ENCODE measurements at regions not wholly inside any gene's neighbourhood (a gene's known extent, or its start where the extent isn't known, plus 50 kb on each side); places are given as distances from the start of the nearest gene placed in this dataset.

GRCh38 chr4:13984991-13985800 lies 357.7 kb upstream of the BOD1L1 start:
- CTCF ChIA-PET, result no interaction called here
- intact Hi-C loops (cut with micrococcal nuclease), result no loop called here
- Histone ChIP-seq H3K4me2 (ENCODE audit: low read length) (no peak overlapping the region), H3K9me3 (ENCODE audit: low read length) (no peaks in the 10 kb centered on the region), H4K20me1 (ENCODE audit: low read length) (no peaks in the 10 kb centered on the region), H3K4me3 (ENCODE audit: low read length) (no peak overlapping the region), H3K27ac (ENCODE audit: low read length) (no peak overlapping the region), H3F3A (ENCODE audit: low read length, unreplicated experiment) (no peaks in the 10 kb centered on the region), H2AFZ (ENCODE audit: low read length) (no peak overlapping the region), H3K79me2 (ENCODE audit: low read length) (no peaks in the 10 kb centered on the region), H3K9ac (ENCODE audit: low read length) (no peak overlapping the region), H3K9me2 (replicated peaks; ENCODE audit: low read length) (no peaks in the 10 kb centered on the region), H3K27me3 (ENCODE audit: low read length) (no peaks in the 10 kb centered on the region), H3K4me1 (ENCODE audit: insufficient read depth, low read length) (peaks cover 9% of the 10 kb centered on the region), H3K36me3 (ENCODE audit: low read depth, low read length) (no peaks in the 10 kb centered on the region)
- BruUV-seq (replicated peaks), result no TSS peak
- POLR2A ChIA-PET (ENCODE audit: unreplicated experiment), result no interaction called here
- no peak for DNase-seq
- no peak for TF ChIP-seq EZH2phosphoT487 (IDR thresholded peaks at IDR 0.05; ENCODE audit: borderline replicate concordance, low read length)
- TF ChIP-seq CTCF (conservative IDR thresholded peaks at IDR 0.05; ENCODE audit: low read depth, low read length), result no peak
- no peak for TF ChIP-seq EZH2 (IDR thresholded peaks at IDR 0.05; ENCODE audit: low read length, unreplicated experiment)
- no peak for ATAC-seq

DNA sequence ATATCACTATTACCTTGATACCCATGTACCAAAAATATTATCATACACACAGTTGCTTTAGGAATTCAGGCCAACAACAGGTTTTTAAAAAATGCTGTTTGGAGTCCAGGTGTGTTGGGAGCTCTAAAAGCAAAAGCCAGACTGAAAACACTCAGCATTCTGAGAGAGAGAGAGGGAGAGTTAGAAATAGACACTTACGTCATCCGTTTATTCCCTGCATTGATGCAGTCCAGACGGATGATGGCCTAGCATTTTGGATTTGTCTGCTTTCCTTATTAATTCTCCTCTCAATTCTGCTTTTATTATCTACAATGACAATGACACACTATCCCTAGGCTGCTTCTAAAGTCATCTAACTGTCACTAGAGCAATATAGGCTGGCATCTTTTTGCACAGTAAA lies 358.3 kb upstream of the BOD1L1 start:
- CTCF ChIA-PET, result no interaction called here
- Histone ChIP-seq H3K9me2 (replicated peaks; ENCODE audit: low read length) (no peaks in the 10 kb centered on the region), H3K27me3 (ENCODE audit: low read length) (no peaks in the 10 kb centered on the region), H3K9ac (ENCODE audit: low read length) (no peak overlapping the region), H3K9me3 (ENCODE audit: low read length) (no peaks in the 10 kb centered on the region), H2AFZ (ENCODE audit: low read length) (no peak overlapping the region), H3F3A (ENCODE audit: low read length, unreplicated experiment) (no peaks in the 10 kb centered on the region), H3K79me2 (ENCODE audit: low read length) (no peaks in the 10 kb centered on the region), H3K4me1 (ENCODE audit: insufficient read depth, low read length) (peaks cover 2% of the 10 kb centered on the region), H3K4me2 (ENCODE audit: low read length) (no peak overlapping the region), H3K36me3 (ENCODE audit: low read depth, low read length) (no peaks in the 10 kb centered on the region), H3K27ac (ENCODE audit: low read length) (no peak overlapping the region), H4K20me1 (ENCODE audit: low read length) (no peaks in the 10 kb centered on the region), H3K4me3 (ENCODE audit: low read length) (no peak overlapping the region)
- ATAC-seq (no peak), DNase-seq (no peak)
- no peak for TF ChIP-seq CTCF (conservative IDR thresholded peaks at IDR 0.05; ENCODE audit: low read depth, low read length)
- no peak for TF ChIP-seq EZH2phosphoT487 (IDR thresholded peaks at IDR 0.05; ENCODE audit: borderline replicate concordance, low read length)
- no peak for TF ChIP-seq EZH2 (IDR thresholded peaks at IDR 0.05; ENCODE audit: low read length, unreplicated experiment)
- POLR2A ChIA-PET (ENCODE audit: unreplicated experiment), result no interaction called here
- intact Hi-C loops (cut with micrococcal nuclease), result no loop called here
- no TSS peak for BruUV-seq (replicated peaks)

GRCh38 chr4:13986548-13986947 lies 359.0 kb upstream of the BOD1L1 start:
- no peaks in the 10 kb centered on the region for H3K9me3 ChIP-seq (ENCODE audit: low read length)
- H3K9ac ChIP-seq (ENCODE audit: low read length), result no peak overlapping the region
- intact Hi-C loops (cut with micrococcal nuclease), result no loop called here
- ChIA-PET CTCF (no interaction called here), POLR2A (ENCODE audit: unreplicated experiment) (no interaction called here)
- H3K9me2 ChIP-seq (replicated peaks; ENCODE audit: low read length), result no peaks in the 10 kb centered on the region
- no peak overlapping the region for H3K4me3 ChIP-seq (ENCODE audit: low read length)
- H3K79me2 ChIP-seq (ENCODE audit: low read length), result no peaks in the 10 kb centered on the region
- ATAC-seq, result no peak
- H2AFZ ChIP-seq (ENCODE audit: low read length), result no peak overlapping the region
- no peaks in the 10 kb centered on the region for H3F3A ChIP-seq (ENCODE audit: low read length, unreplicated experiment)
- H4K20me1 ChIP-seq (ENCODE audit: low read length), result no peaks in the 10 kb centered on the region
- no peak for TF ChIP-seq EZH2 (IDR thresholded peaks at IDR 0.05; ENCODE audit: low read length, unreplicated experiment)
- TF ChIP-seq EZH2phosphoT487 (IDR thresholded peaks at IDR 0.05; ENCODE audit: borderline replicate concordance, low read length), result no peak
- no peak for TF ChIP-seq CTCF (conservative IDR thresholded peaks at IDR 0.05; ENCODE audit: low read depth, low read length)
- H3K27ac ChIP-seq (ENCODE audit: low read length), result no peak overlapping the region
- no peaks in the 10 kb centered on the region for H3K27me3 ChIP-seq (ENCODE audit: low read length)
- no peaks in the 10 kb centered on the region for H3K4me1 ChIP-seq (ENCODE audit: insufficient read depth, low read length)
- H3K4me2 ChIP-seq (ENCODE audit: low read length), result no peak overlapping the region
- DNase-seq, result no peak
- no TSS peak for BruUV-seq (replicated peaks)
- H3K36me3 ChIP-seq (ENCODE audit: low read depth, low read length), result no peaks in the 10 kb centered on the region
